Cardiac septum (tissue), 1 donor: ENCODE measurements at regions not wholly inside any gene's neighbourhood (a gene's known extent, or its start where the extent isn't known, plus 50 kb on each side); places are given as distances from the start of the nearest gene placed in this dataset.

ENCODE experiments used
- DNase-seq: peaks from one replicate; pipeline ENCODE4 v3.0.0-alpha.2; 2020; ENCODE audit warnings: low spot score
- intact Hi-C: fragments of 100-400 bp; cut with DNase I; formaldehyde crosslinking; loops from one replicate; pipeline ENCODE4 v1.14.0; 2022
- donor health status: DM: no; HTN: no; CAD: no.

DNA sequence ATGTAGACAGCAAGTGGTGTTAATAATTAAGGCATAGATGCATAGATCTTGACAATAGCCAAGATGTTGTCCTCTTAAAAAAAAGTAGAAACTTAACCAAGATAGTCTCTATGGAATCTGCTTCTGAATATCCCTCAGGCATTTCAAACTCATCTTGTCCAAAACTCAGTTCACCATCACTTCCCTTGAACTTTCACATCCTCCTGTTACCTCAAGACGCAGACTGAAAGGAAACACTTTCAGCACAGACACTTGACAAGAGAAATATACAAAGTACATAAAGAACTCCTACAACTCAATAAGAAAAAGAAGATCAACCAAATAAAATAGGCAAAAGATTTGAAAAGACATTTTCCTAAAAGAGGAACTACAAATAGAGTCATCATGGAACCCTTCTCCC is 451.1 kb downstream of the FOXO1 start:
- intact Hi-C loops = no loop called here
- no peak for DNase-seq

DNA sequence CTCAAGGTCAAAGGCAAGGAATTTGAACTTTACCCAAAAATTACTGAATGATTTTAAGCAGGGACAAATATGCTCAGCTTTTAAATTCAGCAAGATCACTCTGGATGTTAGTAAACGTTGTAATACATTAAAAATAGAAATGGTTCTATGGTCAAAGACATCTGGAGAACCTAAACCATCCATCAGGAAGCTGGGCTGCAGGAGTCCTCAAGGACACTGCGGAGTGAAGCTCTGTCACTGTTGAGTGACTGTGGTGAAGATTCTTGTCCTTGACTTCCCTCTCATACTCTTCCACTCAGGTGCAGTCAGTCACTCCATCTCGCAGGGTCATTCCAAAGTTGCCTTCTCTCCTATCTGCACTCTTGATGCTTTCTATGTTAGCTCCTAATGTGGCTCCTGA is 450.7 kb downstream of the FOXO1 start:
- intact Hi-C loops = no loop called here

GRCh38 chr13:40217675-40218074 is 448.8 kb downstream of the FOXO1 start:
- intact Hi-C loops = no loop called here

More for the DNA sequence above, 450.7 kb downstream of the FOXO1 start:
- DNase-seq = no peak

DNA sequence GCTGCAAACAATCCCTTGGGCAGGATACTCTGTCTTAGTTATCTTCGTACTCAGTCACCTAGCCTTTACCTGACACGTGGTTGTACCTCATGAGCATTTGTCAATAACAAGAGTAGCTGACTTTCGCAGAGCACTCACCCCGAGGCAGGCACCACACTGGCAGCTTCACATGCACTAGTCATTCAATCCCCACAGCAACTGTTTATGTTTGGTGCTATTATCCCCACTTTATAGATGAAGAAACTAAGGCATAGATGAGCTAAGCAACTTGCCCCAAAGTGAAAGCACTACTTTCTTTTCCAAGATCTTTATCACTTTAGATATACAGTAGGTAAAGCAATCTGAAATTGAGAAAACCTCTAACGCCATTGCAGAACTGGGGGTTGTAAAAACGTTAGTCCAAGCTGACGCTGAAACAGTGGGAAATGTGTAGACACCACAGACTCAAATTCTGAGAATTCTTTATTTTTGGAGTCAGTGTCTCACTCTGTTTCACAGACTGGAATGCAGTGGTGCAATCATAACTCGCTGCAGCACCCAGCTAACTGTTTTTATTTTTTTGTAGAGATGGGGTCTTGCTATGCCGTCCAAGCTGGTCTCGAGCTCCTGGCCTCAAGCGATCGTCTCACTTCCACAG is 446.0 kb downstream of the FOXO1 start:
- intact Hi-C loops = no loop called here

More at GRCh38 chr13:40217675-40218074, 448.8 kb downstream of the FOXO1 start:
- DNase-seq = no peak

DNA sequence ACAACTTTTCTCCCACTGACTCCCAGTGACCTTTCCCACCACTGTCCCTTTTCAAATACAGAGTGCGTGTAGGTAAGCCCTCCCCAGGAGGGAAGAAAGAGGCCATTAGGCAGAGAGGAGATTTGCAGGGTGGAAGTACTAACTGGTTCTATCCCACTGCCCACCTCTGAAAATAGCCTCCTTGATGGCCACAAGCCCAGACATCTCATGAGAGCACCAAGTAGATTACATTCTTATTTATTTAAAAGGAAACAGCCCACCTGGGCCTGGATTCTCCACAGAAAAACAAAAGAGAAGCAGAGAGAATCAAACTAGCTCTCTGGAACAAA is 445.3 kb downstream of the FOXO1 start:
- intact Hi-C loops = no loop called here

More for the DNA sequence above, 446.0 kb downstream of the FOXO1 start:
- DNase-seq = no peak

GRCh38 chr13:40221460-40222201 is 444.8 kb downstream of the FOXO1 start:
- DNase-seq = no peak
- intact Hi-C loops = no loop called here

More for the DNA sequence above, 445.3 kb downstream of the FOXO1 start:
- no peak for DNase-seq

GRCh38 chr13:40223585-40223984 is 442.9 kb downstream of the FOXO1 start:
- intact Hi-C loops = no loop called here
- no peak for DNase-seq

- DNase-seq = no peak
- intact Hi-C loops = no loop called here
These were observed 437.9 kb downstream of the FOXO1 start for GRCh38 chr13:40228496-40228895.

DNA sequence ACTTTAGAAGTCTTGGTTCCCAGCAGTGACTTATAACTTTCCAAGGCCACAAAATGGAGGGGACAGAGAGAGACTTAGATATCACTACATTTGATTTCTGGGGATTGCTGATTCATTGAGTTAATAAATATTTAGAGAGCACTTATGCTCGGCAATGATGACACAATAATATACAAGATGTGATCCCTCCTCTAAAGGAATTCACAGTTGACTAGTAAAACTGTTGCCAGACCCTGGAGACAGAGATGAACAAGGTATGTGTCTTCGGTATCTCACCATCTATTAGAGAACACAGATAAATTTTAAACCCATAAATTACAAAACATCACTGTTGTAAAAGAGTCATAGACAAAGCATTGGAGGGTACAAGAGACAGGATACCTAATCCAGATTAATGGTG is 437.5 kb downstream of the FOXO1 start:
- intact Hi-C loops = no loop called here
- DNase-seq = no peak

DNA sequence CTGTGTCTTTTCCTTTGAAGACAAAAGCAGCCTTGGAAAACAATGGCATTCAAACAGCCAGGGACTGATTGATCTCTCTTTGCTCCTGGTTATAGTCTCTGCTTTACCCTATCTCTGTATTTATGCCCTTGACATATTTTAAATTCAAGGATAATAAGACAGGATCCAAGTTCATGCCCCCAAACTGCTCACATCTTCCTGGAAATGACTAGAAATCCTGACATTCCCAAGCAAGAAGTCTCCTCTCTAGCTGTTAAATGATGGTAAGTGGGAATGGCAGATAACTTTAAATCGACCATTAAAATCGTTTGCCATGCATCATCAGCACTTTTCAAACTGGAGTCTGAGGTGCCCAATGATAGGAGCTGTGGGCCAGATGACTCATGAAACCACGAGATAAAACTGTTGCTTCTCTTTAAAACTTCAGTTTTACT is 435.6 kb downstream of the FOXO1 start:
- intact Hi-C loops = no loop called here
- no peak for DNase-seq

DNA sequence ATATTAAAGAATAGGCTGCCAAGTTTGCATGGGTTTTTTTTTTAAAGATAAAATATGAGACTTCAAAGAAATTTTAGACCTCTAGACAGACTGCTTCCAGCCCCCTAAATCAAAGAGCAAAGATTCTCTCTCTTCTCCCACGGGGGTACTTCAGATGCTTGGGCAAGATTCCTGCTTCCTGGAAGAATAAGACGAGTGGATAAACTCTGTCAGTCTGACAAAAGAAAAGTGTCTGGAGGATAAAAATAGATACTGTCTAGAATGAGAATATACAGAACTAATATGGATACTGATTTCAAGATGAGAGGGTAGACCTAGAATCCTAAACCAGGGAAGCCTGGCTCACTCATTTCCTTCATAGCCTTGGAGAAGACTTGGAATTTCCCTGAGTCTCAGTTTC is 435.1 kb downstream of the FOXO1 start:
- intact Hi-C loops = no loop called here

GRCh38 chr13:40231751-40232150 is 434.7 kb downstream of the FOXO1 start:
- intact Hi-C loops = no loop called here
- DNase-seq = no peak

More for the DNA sequence above, 435.1 kb downstream of the FOXO1 start:
- DNase-seq = no peak

- no peak for DNase-seq
- intact Hi-C loops = no loop called here
These were observed 434.0 kb downstream of the FOXO1 start for GRCh38 chr13:40232311-40233040.

DNA sequence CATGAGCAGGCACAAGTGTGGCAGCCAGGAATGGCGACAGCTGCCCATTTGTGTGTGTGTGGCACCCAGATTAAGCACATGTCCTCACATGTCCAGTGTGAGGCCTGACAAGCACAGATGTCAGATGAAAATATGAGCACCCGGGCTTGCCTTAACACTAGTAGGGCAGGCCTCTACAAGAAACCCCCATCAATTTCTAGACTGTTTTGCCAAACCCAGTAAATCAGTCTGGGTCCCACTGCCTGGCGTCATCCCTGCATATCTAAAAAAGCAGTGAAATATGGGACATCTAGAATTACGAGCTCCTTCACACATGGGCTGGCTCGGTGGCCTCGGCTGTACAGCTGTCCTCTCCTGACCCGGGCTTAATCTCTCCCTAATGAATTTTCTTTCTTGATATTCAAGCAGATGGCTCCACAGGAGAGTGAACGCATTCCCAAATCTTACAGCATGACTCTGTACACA is 432.7 kb downstream of the FOXO1 start:
- intact Hi-C loops = no loop called here

GRCh38 chr13:40235160-40235796 is 431.2 kb downstream of the FOXO1 start:
- no peak for DNase-seq
- intact Hi-C loops = no loop called here

More for the DNA sequence above, 432.7 kb downstream of the FOXO1 start:
- DNase-seq = no peak

GRCh38 chr13:40236566-40237168 is 429.8 kb downstream of the FOXO1 start:
- DNase-seq = no peak
- intact Hi-C loops = no loop called here

- intact Hi-C loops = no loop called here
- no peak for DNase-seq
These were observed 427.7 kb downstream of the FOXO1 start for GRCh38 chr13:40238761-40239160.

GRCh38 chr13:40240293-40240692 is 426.1 kb downstream of the FOXO1 start:
- DNase-seq = no peak
- intact Hi-C loops = no loop called here

- intact Hi-C loops = no loop called here
- DNase-seq = no peak
These were observed 425.2 kb downstream of the FOXO1 start for GRCh38 chr13:40241125-40241798.
